Testis (tissue), 2 donors: ENCODE measurements at regions not wholly inside any gene's neighbourhood (a gene's known extent, or its start where the extent isn't known, plus 50 kb on each side); places are given as distances from the start of the nearest gene placed in this dataset.

Source experiments
- DNase-seq: peaks from one replicate; pipeline ENCODE4 v3.0.0-alpha.2; 2019
- H3K27ac ChIP-seq, 2 donors: fragments of 200-600 bp; sonication (generic); one replicate each; pipeline ENCODE4 v1.5.1; 2019
- H3K27me3 ChIP-seq: fragments of 200-600 bp; sonication (generic); one replicate; pipeline ENCODE4 v1.5.1; 2019
- H3K36me3 ChIP-seq: fragments of 200-600 bp; sonication (generic); one replicate; pipeline ENCODE4 v1.5.1; 2017; ENCODE audit warnings: low read depth; ENCODE audit errors: missing control alignments
- H3K4me1 ChIP-seq: fragments of 200-600 bp; sonication (generic); one replicate; pipeline ENCODE4 v1.5.1; 2019
- H3K4me3 ChIP-seq, 2 donors: fragments of 200-600 bp; sonication (generic); one replicate each; pipeline ENCODE4 v1.5.1; 2017 to 2019
- H3K9me3 ChIP-seq: fragments of 200-600 bp; sonication (generic); one replicate; pipeline ENCODE4 v1.5.1; 2017
- CTCF ChIP-seq, 3 experiments: fragments of 450-650 bp in 2 of 3; fragments of 200-600 bp in 1 of 3; sonication (generic) in 1 of 3; IDR thresholded peaks; one replicate each; pipeline ENCODE4 v1.5.1; 2016 to 2019; ENCODE audit warnings: antibody characterized with exemption in 3 of 3, mild to moderate bottlenecking in 2 of 3, moderate library complexity in 1 of 3
- POLR2A ChIP-seq: fragments of 450-650 bp; IDR thresholded peaks from one replicate; pipeline ENCODE4 v1.6.1; 2017; ENCODE audit warnings: antibody characterized with exemption, mild to moderate bottlenecking, moderate library complexity
- WGBS, 2 donors: methylation state at CpG; one replicate each; pipeline ENCODE4 v1.1.5; 2018; 5-methylcytosine and 5-hydroxymethylcytosine counted together
- intact Hi-C: fragments of 100-400 bp; cut with DNase I; formaldehyde crosslinking; loops from one replicate; pipeline ENCODE4 v1.15.1; 2023; ENCODE audit warnings: low total_unique reads

- H3K36me3 ChIP-seq, result no peaks in the 10 kb centered on the region
- no peaks in the 10 kb centered on the region for H3K9me3 ChIP-seq
- no peak overlapping the region for H3K4me3 ChIP-seq
- H3K27me3 ChIP-seq, result no peaks in the 10 kb centered on the region
- intact Hi-C loops, result no loop called here
- no peak for TF ChIP-seq CTCF (IDR thresholded peaks at IDR 0.05)
- no peak for TF ChIP-seq POLR2A
- H3K27ac ChIP-seq, result no peak overlapping the region
- WGBS, 2 donors, result 48 to 61% methylated on average over 4 of the region's 4 CpGs
- no peaks in the 10 kb centered on the region for H3K4me1 ChIP-seq
- no peak for DNase-seq
Measured at GRCh38 chr1:38571726-38572125, 287.8 kb downstream of the RRAGC start.

GRCh38 chr1:38570657-38570975, 289.0 kb downstream of the RRAGC start:
- no peak overlapping the region for H3K27ac ChIP-seq
- no peak for DNase-seq
- H3K36me3 ChIP-seq, result no peaks in the 10 kb centered on the region
- no peaks in the 10 kb centered on the region for H3K4me1 ChIP-seq
- intact Hi-C loops, result no loop called here
- H3K4me3 ChIP-seq, result no peak overlapping the region
- H3K27me3 ChIP-seq, result no peaks in the 10 kb centered on the region
- H3K9me3 ChIP-seq, result no peaks in the 10 kb centered on the region
- WGBS, 2 donors, result 81 to 86% methylated on average over 3 of the region's 3 CpGs
- TF ChIP-seq CTCF (IDR thresholded peaks at IDR 0.05) (no peak), POLR2A (no peak)

- no peaks in the 10 kb centered on the region for H3K27me3 ChIP-seq
- no peak overlapping the region for H3K27ac ChIP-seq
- WGBS, 2 donors, result 62 to 68% methylated on average over 26 of the region's 26 CpGs
- H3K4me1 ChIP-seq, result no peaks in the 10 kb centered on the region
- DNase-seq, result no peak
- no peaks in the 10 kb centered on the region for H3K9me3 ChIP-seq
- H3K4me3 ChIP-seq, result no peak overlapping the region
- TF ChIP-seq CTCF (IDR thresholded peaks at IDR 0.05), result no peak
- TF ChIP-seq POLR2A, result no peak
- H3K36me3 ChIP-seq, result no peaks in the 10 kb centered on the region
- intact Hi-C loops, result no loop called here
Measured at GRCh38 chr1:38569932-38570656, 289.5 kb downstream of the RRAGC start.

GRCh38 chr1:38568061-38568857, 291.3 kb downstream of the RRAGC start:
- H3K4me3 ChIP-seq, result no peak overlapping the region
- H3K36me3 ChIP-seq, result no peaks in the 10 kb centered on the region
- intact Hi-C loops, result no loop called here
- TF ChIP-seq CTCF (IDR thresholded peaks at IDR 0.05) (no peak), POLR2A (no peak)
- no peak for DNase-seq
- WGBS, 2 donors, result 89 to 91% methylated on average over 5 of the region's 5 CpGs
- H3K9me3 ChIP-seq, result no peaks in the 10 kb centered on the region
- H3K4me1 ChIP-seq, result no peaks in the 10 kb centered on the region
- H3K27me3 ChIP-seq, result no peaks in the 10 kb centered on the region
- no peak overlapping the region for H3K27ac ChIP-seq
